NB4 (cell line): ENCODE measurements at regions not wholly inside any gene's neighbourhood (a gene's known extent, or its start where the extent isn't known, plus 50 kb on each side); places are given as distances from the start of the nearest gene placed in this dataset.

Experiments used
- CTCF ChIP-seq: IDR thresholded peaks from one replicate; pipeline ENCODE4 v1.5.1; 2012; ENCODE audit warnings: low read depth, low read length
- POLR2A ChIP-seq: IDR thresholded peaks from 2 replicates; pipeline ENCODE4 v1.6.1; 2011; ENCODE audit warnings: mild to moderate bottlenecking; ENCODE audit not compliant: insufficient read length; ENCODE audit errors: extremely low read depth
- TF ChIP-seq, protein P1 (sequence below): IDR thresholded peaks from 2 replicates; pipeline ENCODE4 v1.6.1; 2011; ENCODE audit warnings: low read depth, low read length

GRCh38 chr20:24733416-24733815 is 215.7 kb upstream of the CST7 start:
- TF ChIP-seq CTCF (no peak), POLR2A (no peak)
- TF ChIP-seq, protein P1, sequence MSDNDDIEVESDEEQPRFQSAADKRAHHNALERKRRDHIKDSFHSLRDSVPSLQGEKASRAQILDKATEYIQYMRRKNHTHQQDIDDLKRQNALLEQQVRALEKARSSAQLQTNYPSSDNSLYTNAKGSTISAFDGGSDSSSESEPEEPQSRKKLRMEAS: no peak
